ENCODE measurements at regions not wholly inside any gene's neighbourhood (a gene's known extent, or its start where the extent isn't known, plus 50 kb on each side); places are given as distances from the start of the nearest gene placed in this dataset.

DNA sequence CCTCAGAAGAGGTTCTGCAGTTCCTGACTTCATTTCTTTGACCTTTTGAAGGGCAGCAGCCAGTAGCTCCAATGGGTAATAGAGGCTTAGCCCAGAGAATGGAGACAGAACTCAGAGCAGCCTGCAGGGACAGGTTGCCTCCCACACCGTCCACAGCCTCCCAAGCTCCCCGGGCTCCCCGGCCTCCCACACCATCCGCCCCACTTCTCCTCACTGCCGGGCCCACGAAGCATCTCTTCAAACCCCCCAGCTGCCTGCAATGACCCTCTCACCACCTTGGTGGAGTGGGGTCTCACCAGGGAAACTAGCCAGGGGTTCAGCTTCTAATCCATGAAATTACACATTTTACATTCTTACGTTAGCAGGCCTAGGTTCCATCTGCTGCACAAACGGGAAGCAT lies 652.0 kb upstream of the SALL3 start:
- H3K27me3 Mint-ChIP-seq: no peaks in the 10 kb centered on the region
- ATAC-seq (no peak), DNase-seq (no peak)
- no peaks in the 10 kb centered on the region for H3K36me3 Mint-ChIP-seq (ENCODE audit: low read depth)
- no peaks in the 10 kb centered on the region for H3K9me3 Mint-ChIP-seq (ENCODE audit: low read depth)
- POLR2A ChIA-PET: no interaction called here
- intact Hi-C loops (cut with DNase I, micrococcal nuclease): no loop called here
- H3K27ac Mint-ChIP-seq: no peak overlapping the region
- CTCF ChIA-PET: no interaction called here
- H3K4me1 Mint-ChIP-seq: no peaks in the 10 kb centered on the region
- H3K4me3 Mint-ChIP-seq: no peak overlapping the region

- intact Hi-C loops (cut with DNase I, micrococcal nuclease): no loop called here
- POLR2A ChIA-PET: no interaction called here
- ATAC-seq: no peak
- Mint-ChIP-seq H3K4me1 (no peaks in the 10 kb centered on the region), H3K27ac (no peak overlapping the region), H3K9me3 (ENCODE audit: low read depth) (peaks cover 2% of the 10 kb centered on the region), H3K4me3 (no peak overlapping the region), H3K27me3 (no peaks in the 10 kb centered on the region), H3K36me3 (ENCODE audit: low read depth) (no peaks in the 10 kb centered on the region)
- DNase-seq: no peak
- CTCF ChIA-PET: no interaction called here
Observed at GRCh38 chr18:78330766-78331165, 648.9 kb upstream of the SALL3 start.

GRCh38 chr18:78352910-78353309 lies 626.7 kb upstream of the SALL3 start:
- ChIA-PET CTCF (no interaction called here), POLR2A (no interaction called here)
- intact Hi-C loops (cut with DNase I, micrococcal nuclease): no loop called here
- no peaks in the 10 kb centered on the region for H3K4me1 Mint-ChIP-seq
- no peak overlapping the region for H3K27ac Mint-ChIP-seq
- DNase-seq (no peak), ATAC-seq (no peak)
- H3K9me3 Mint-ChIP-seq (ENCODE audit: low read depth): no peaks in the 10 kb centered on the region
- H3K36me3 Mint-ChIP-seq (ENCODE audit: low read depth): no peaks in the 10 kb centered on the region
- H3K4me3 Mint-ChIP-seq: no peak overlapping the region
- peaks cover 6% of the 10 kb centered on the region for H3K27me3 Mint-ChIP-seq

GRCh38 chr18:78362198-78362597 lies 617.4 kb upstream of the SALL3 start:
- no peaks in the 10 kb centered on the region for H3K4me1 Mint-ChIP-seq
- H3K4me3 Mint-ChIP-seq: no peak overlapping the region
- ATAC-seq (no peak), DNase-seq (no peak)
- intact Hi-C loops (cut with DNase I, micrococcal nuclease): no loop called here
- no peak overlapping the region for H3K27ac Mint-ChIP-seq
- peaks cover 2% of the 10 kb centered on the region for H3K9me3 Mint-ChIP-seq (ENCODE audit: low read depth)
- no peaks in the 10 kb centered on the region for H3K27me3 Mint-ChIP-seq
- ChIA-PET POLR2A (no interaction called here), CTCF (no interaction called here)
- no peaks in the 10 kb centered on the region for H3K36me3 Mint-ChIP-seq (ENCODE audit: low read depth)

GRCh38 chr18:78363556-78364387 lies 615.8 kb upstream of the SALL3 start:
- ATAC-seq (no peak), DNase-seq (no peak)
- Mint-ChIP-seq H3K27ac (no peak overlapping the region), H3K4me1 (no peaks in the 10 kb centered on the region), H3K9me3 (ENCODE audit: low read depth) (peaks cover 2% of the 10 kb centered on the region), H3K4me3 (no peak overlapping the region), H3K36me3 (ENCODE audit: low read depth) (no peaks in the 10 kb centered on the region), H3K27me3 (no peaks in the 10 kb centered on the region)
- intact Hi-C loops (cut with DNase I, micrococcal nuclease): no loop called here
- POLR2A ChIA-PET: no interaction called here
- CTCF ChIA-PET: no interaction called here

GRCh38 chr18:78364388-78364960 lies 615.1 kb upstream of the SALL3 start:
- Mint-ChIP-seq H3K27ac (no peak overlapping the region), H3K4me3 (no peak overlapping the region), H3K36me3 (ENCODE audit: low read depth) (no peaks in the 10 kb centered on the region), H3K9me3 (ENCODE audit: low read depth) (peaks cover 2% of the 10 kb centered on the region), H3K27me3 (no peaks in the 10 kb centered on the region), H3K4me1 (no peaks in the 10 kb centered on the region)
- ChIA-PET CTCF (no interaction called here), POLR2A (no interaction called here)
- ATAC-seq (no peak), DNase-seq (no peak)
- intact Hi-C loops (cut with DNase I, micrococcal nuclease): no loop called here

- H3K27ac Mint-ChIP-seq: no peak overlapping the region
- H3K9me3 Mint-ChIP-seq (ENCODE audit: low read depth): peaks cover 2% of the 10 kb centered on the region
- ChIA-PET POLR2A (no interaction called here), CTCF (no interaction called here)
- intact Hi-C loops (cut with DNase I, micrococcal nuclease): no loop called here
- H3K27me3 Mint-ChIP-seq: no peaks in the 10 kb centered on the region
- no peaks in the 10 kb centered on the region for H3K36me3 Mint-ChIP-seq (ENCODE audit: low read depth)
- no peaks in the 10 kb centered on the region for H3K4me1 Mint-ChIP-seq
- ATAC-seq (no peak), DNase-seq (no peak)
- H3K4me3 Mint-ChIP-seq: no peak overlapping the region
Observed at GRCh38 chr18:78367996-78368395, 611.6 kb upstream of the SALL3 start.

DNA sequence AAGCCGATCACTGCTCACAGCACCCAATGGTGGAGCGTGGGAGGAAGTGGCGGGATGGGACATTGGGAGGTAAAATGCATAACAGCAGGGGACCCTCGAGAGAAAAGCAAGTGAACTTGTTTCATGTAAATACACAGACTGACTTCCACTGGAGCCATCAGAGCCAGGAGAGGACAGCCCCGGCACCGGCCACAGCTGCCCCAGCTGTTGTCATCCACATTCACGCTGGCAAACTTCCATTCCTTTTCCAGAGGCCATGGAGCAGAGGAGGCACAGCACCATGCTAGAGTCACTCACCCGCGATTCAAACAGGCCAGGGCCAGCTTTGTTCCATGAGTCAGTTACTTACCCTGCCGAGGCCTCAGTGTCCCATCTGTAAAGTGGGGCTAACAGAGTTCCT lies 610.9 kb upstream of the SALL3 start:
- Mint-ChIP-seq H3K9me3 (ENCODE audit: low read depth) (peaks cover 2% of the 10 kb centered on the region), H3K36me3 (ENCODE audit: low read depth) (no peaks in the 10 kb centered on the region), H3K27me3 (no peaks in the 10 kb centered on the region), H3K4me1 (no peaks in the 10 kb centered on the region), H3K4me3 (no peak overlapping the region), H3K27ac (no peak overlapping the region)
- intact Hi-C loops (cut with DNase I, micrococcal nuclease): no loop called here
- CTCF ChIA-PET: no interaction called here
- ATAC-seq (no peak), DNase-seq (no peak)
- POLR2A ChIA-PET: no interaction called here

GRCh38 chr18:78376046-78376445 lies 603.6 kb upstream of the SALL3 start:
- H3K27ac Mint-ChIP-seq: no peak overlapping the region
- CTCF ChIA-PET: interaction anchor here (0.6 kb wide), 1 partner anchor 91 kb away, joined by 3 read pairs; no protein-coding TSS in a partner anchor

GRCh38 chr18:78378403-78378802 lies 601.2 kb upstream of the SALL3 start:
- Mint-ChIP-seq H3K4me3 (no peak overlapping the region), H3K27me3 (no peaks in the 10 kb centered on the region), H3K36me3 (ENCODE audit: low read depth) (no peaks in the 10 kb centered on the region), H3K9me3 (ENCODE audit: low read depth) (no peaks in the 10 kb centered on the region), H3K4me1 (no peaks in the 10 kb centered on the region), H3K27ac (no peak overlapping the region)
- ChIA-PET POLR2A (no interaction called here), CTCF (no interaction called here)
- intact Hi-C loops (cut with DNase I, micrococcal nuclease): no loop called here
- DNase-seq (no peak), ATAC-seq (no peak)

More at GRCh38 chr18:78376046-78376445, 603.6 kb upstream of the SALL3 start:
- POLR2A ChIA-PET: no interaction called here
- intact Hi-C loops (cut with DNase I, micrococcal nuclease): no loop called here
- H3K27me3 Mint-ChIP-seq: no peaks in the 10 kb centered on the region
- no peaks in the 10 kb centered on the region for H3K36me3 Mint-ChIP-seq (ENCODE audit: low read depth)
- H3K4me3 Mint-ChIP-seq: no peak overlapping the region
- no peaks in the 10 kb centered on the region for H3K4me1 Mint-ChIP-seq
- no peak for ATAC-seq
- no peak for DNase-seq
- no peaks in the 10 kb centered on the region for H3K9me3 Mint-ChIP-seq (ENCODE audit: low read depth)

GRCh38 chr18:78378983-78379382 lies 600.6 kb upstream of the SALL3 start:
- ATAC-seq: no peak
- Mint-ChIP-seq H3K9me3 (ENCODE audit: low read depth) (no peaks in the 10 kb centered on the region), H3K36me3 (ENCODE audit: low read depth) (no peaks in the 10 kb centered on the region), H3K27me3 (no peaks in the 10 kb centered on the region), H3K4me1 (no peaks in the 10 kb centered on the region), H3K27ac (no peak overlapping the region), H3K4me3 (no peak overlapping the region)
- DNase-seq: no peak
- ChIA-PET CTCF (interaction anchor here (0.6 kb wide), 1 partner anchor 547 kb away, joined by 3 read pairs; no protein-coding TSS in a partner anchor), POLR2A (no interaction called here)
- intact Hi-C loops (cut with DNase I, micrococcal nuclease): no loop called here

- intact Hi-C loops (cut with DNase I, micrococcal nuclease): no loop called here
- Mint-ChIP-seq H3K9me3 (ENCODE audit: low read depth) (peaks cover 13% of the 10 kb centered on the region), H3K36me3 (ENCODE audit: low read depth) (no peaks in the 10 kb centered on the region), H3K4me1 (no peaks in the 10 kb centered on the region), H3K27ac (no peak overlapping the region), H3K27me3 (no peaks in the 10 kb centered on the region), H3K4me3 (no peak overlapping the region)
- ChIA-PET POLR2A (no interaction called here), CTCF (no interaction called here)
- DNase-seq (no peak), ATAC-seq (no peak)
Observed at GRCh38 chr18:78390348-78390951, 589.2 kb upstream of the SALL3 start.
